ENCODE measurements at regions not wholly inside any gene's neighbourhood (a gene's known extent, or its start where the extent isn't known, plus 50 kb on each side); places are given as distances from the start of the nearest gene placed in this dataset.

- no peak overlapping the region for H3K4ac ChIP-seq (replicated peaks; ENCODE audit: insufficient read length, low read depth, low read length)
- TF ChIP-seq USF2 (IDR thresholded peaks at IDR 0.05; ENCODE audit: low read length) (no peak), SRF (IDR thresholded peaks at IDR 0.05; ENCODE audit: low read depth, low read length) (no peak), SP2 (IDR thresholded peaks at IDR 0.05; ENCODE audit: low read length) (no peak), HDAC2 (IDR thresholded peaks at IDR 0.05; ENCODE audit: borderline replicate concordance in 1 of 2, low read depth in 2 of 2, low read length in 2 of 2) (no peak), CTBP2 (IDR thresholded peaks at IDR 0.05; ENCODE audit: borderline replicate concordance, insufficient read depth, insufficient read length, low read length) (no peak), CBX8 (IDR thresholded peaks at IDR 0.05; ENCODE audit: borderline replicate concordance, low read depth, low read length) (no peak), RXRA (IDR thresholded peaks at IDR 0.05; ENCODE audit: insufficient read depth, low read depth, low read length) (no peak), ATF2 (IDR thresholded peaks at IDR 0.05; ENCODE audit: low read length) (no peak), RBBP5 (IDR thresholded peaks at IDR 0.05; ENCODE audit: borderline replicate concordance, low read depth, low read length) (no peak), E2F6 (IDR thresholded peaks at IDR 0.05) (no peak), SIX5 (IDR thresholded peaks at IDR 0.05; ENCODE audit: low read depth, low read length) (no peak), NRF1 (IDR thresholded peaks at IDR 0.05; ENCODE audit: low read depth, low read length) (no peak)
These were observed 1496.4 kb downstream of the MRPL39 start for GRCh38 chr21:24110846-24111245.

More at GRCh38 chr21:24110846-24111245, 1496.4 kb downstream of the MRPL39 start:
- FAIRE-seq: no peak
- H2BK5ac ChIP-seq (ENCODE audit: low read depth, low read length): no peak overlapping the region
- no peaks in the 10 kb centered on the region for H3K36me3 ChIP-seq (ENCODE audit: control insufficient read depth in 2 of 4, insufficient read depth in 4 of 4, low read length in 3 of 4)
- H4K5ac ChIP-seq (ENCODE audit: insufficient read length, low read depth, low read length): no peak overlapping the region
- no peak overlapping the region for H3K56ac ChIP-seq (replicated peaks; ENCODE audit: insufficient read length, low read depth, low read length)
- H3K23ac ChIP-seq (ENCODE audit: insufficient read length): no peak overlapping the region
- no peak overlapping the region for H3K14ac ChIP-seq (ENCODE audit: insufficient read length)
- no peak overlapping the region for H4K8ac ChIP-seq (ENCODE audit: extremely low read depth, insufficient read depth, low read length)
- no peak overlapping the region for H3K4me2 ChIP-seq (ENCODE audit: insufficient read depth in 1 of 2, low read depth in 2 of 2, low read length in 2 of 2)
- no peak overlapping the region for H2BK12ac ChIP-seq (ENCODE audit: low read depth, low read length)
- no peak for DNase-seq (ENCODE audit: low read depth in 1 of 2, low spot score in 2 of 2)
- POLR2A ChIA-PET (ENCODE audit: partially characterized antibody): no interaction called here
- no peak overlapping the region for H3K27ac ChIP-seq (ENCODE audit: low read depth, low read length)
- H3K9me3 ChIP-seq (ENCODE audit: insufficient read depth in 2 of 2, low read depth in 1 of 2, low read length in 1 of 2): peaks cover 3 to 9% of the 10 kb centered on the region in 2 experiments; a peak in 2 of 4 replicates
- no peak overlapping the region for H2BK20ac ChIP-seq (ENCODE audit: low read length)
- no peaks in the 10 kb centered on the region for H3K4me1 ChIP-seq (replicated peaks in 1 of 4; ENCODE audit: control insufficient read depth in 3 of 4, insufficient read depth in 4 of 4, low read length in 3 of 4)
- H3K79me1 ChIP-seq (ENCODE audit: low read depth, low read length): no peaks in the 10 kb centered on the region
- no peak overlapping the region for H3K9ac ChIP-seq (replicated peaks in 1 of 4; ENCODE audit: extremely low read depth in 1 of 4, low read depth in 3 of 4, low read length in 3 of 4)
- no peak overlapping the region for H3K18ac ChIP-seq (ENCODE audit: extremely low read depth, low read length)
- no peaks in the 10 kb centered on the region for H4K20me1 ChIP-seq (replicated peaks in 1 of 2; ENCODE audit: control insufficient read depth in 1 of 2, insufficient read depth in 2 of 2, low read length in 2 of 2)
- H4K91ac ChIP-seq (replicated peaks; ENCODE audit: insufficient read length, low read length): no peak overlapping the region
- H2AK5ac ChIP-seq (ENCODE audit: low read depth, low read length): no peak overlapping the region
- H2BK120ac ChIP-seq (replicated peaks; ENCODE audit: low read depth, low read length): no peak overlapping the region
- H2BK15ac ChIP-seq (ENCODE audit: low read length): no peak overlapping the region
- H2AFZ ChIP-seq (ENCODE audit: low read length): no peak overlapping the region
- H3K27me3 ChIP-seq (replicated peaks in 1 of 4; ENCODE audit: control insufficient read depth in 3 of 4, extremely low read depth in 1 of 4, insufficient read depth in 3 of 4, low read length in 3 of 4): no peaks in the 10 kb centered on the region
- H3K4me3 ChIP-seq (ENCODE audit: extremely low read depth in 1 of 4, insufficient read depth in 2 of 4, low read depth in 3 of 4, low read length in 4 of 4): no peak overlapping the region
- H3K79me2 ChIP-seq (ENCODE audit: control insufficient read depth in 1 of 2, insufficient read depth in 2 of 2, low read length in 2 of 2): no peaks in the 10 kb centered on the region
- CTCF ChIA-PET (ENCODE audit: partially characterized antibody): no interaction called here
- H3K23me2 ChIP-seq (ENCODE audit: low read depth, low read length): no peaks in the 10 kb centered on the region
